Osteoblast (primary cell): ENCODE measurements at regions not wholly inside any gene's neighbourhood (a gene's known extent, or its start where the extent isn't known, plus 50 kb on each side); places are given as distances from the start of the nearest gene placed in this dataset.

Experiments
- DNase-seq: peaks from one replicate; pipeline ENCODE4 v3.0.0; 2011; ENCODE audit warnings: low spot score, mixed read lengths; ENCODE audit not compliant: insufficient read length; ENCODE audit errors: missing footprints
- H2AFZ ChIP-seq: 2 replicates; pipeline ENCODE4 v1.6.0; 2011; ENCODE audit warnings: mild to moderate bottlenecking, low read length
- H3K27ac ChIP-seq: 2 replicates; pipeline ENCODE4 v1.5.1; 2011; ENCODE audit warnings: mild to moderate bottlenecking, low read depth, low read length, moderate library complexity
- H3K27me3 ChIP-seq: 2 replicates; pipeline ENCODE4 v1.6.0; 2012; ENCODE audit warnings: mild to moderate bottlenecking, control low read depth, inconsistent platforms, low read length, moderate library complexity; ENCODE audit not compliant: insufficient read depth
- H3K36me3 ChIP-seq: 2 replicates; pipeline ENCODE4 v1.5.1; 2011; ENCODE audit warnings: mild to moderate bottlenecking, low read length, control low read depth, moderate library complexity; ENCODE audit not compliant: insufficient read depth
- H3K4me1 ChIP-seq: 2 replicates; pipeline ENCODE4 v1.5.1; 2011; ENCODE audit warnings: mild to moderate bottlenecking, low read length, control low read depth, moderate library complexity; ENCODE audit not compliant: insufficient read depth
- H3K4me2 ChIP-seq: 2 replicates; pipeline ENCODE4 v1.6.0; 2011; ENCODE audit warnings: mild to moderate bottlenecking, low read length; ENCODE audit not compliant: insufficient read depth
- H3K4me3 ChIP-seq: fragments of 200-600 bp; sonication (generic); 3 replicates; pipeline ENCODE4 v1.5.1; 2012; ENCODE audit warnings: mild to moderate bottlenecking, low read length, inconsistent platforms; ENCODE audit not compliant: insufficient read depth
- H3K79me2 ChIP-seq: 2 replicates; pipeline ENCODE4 v1.6.0; 2012; ENCODE audit warnings: mild to moderate bottlenecking, low read length, control low read depth, inconsistent platforms; ENCODE audit not compliant: insufficient read depth
- H3K9me3 ChIP-seq: 2 replicates; pipeline ENCODE4 v1.5.1; 2011; ENCODE audit warnings: low read depth, low read length, control low read depth
- H4K20me1 ChIP-seq: 2 replicates; pipeline ENCODE4 v1.6.0; 2012; ENCODE audit warnings: mild to moderate bottlenecking, low read length, control low read depth; ENCODE audit not compliant: insufficient read depth
- TF ChIP-seq, protein P1 (sequence below): IDR thresholded peaks from 2 replicates; pipeline ENCODE4 v1.5.1; 2011; ENCODE audit warnings: mild to moderate bottlenecking, low read depth, low read length, moderate library complexity; ENCODE audit errors: extremely low read depth

DNA sequence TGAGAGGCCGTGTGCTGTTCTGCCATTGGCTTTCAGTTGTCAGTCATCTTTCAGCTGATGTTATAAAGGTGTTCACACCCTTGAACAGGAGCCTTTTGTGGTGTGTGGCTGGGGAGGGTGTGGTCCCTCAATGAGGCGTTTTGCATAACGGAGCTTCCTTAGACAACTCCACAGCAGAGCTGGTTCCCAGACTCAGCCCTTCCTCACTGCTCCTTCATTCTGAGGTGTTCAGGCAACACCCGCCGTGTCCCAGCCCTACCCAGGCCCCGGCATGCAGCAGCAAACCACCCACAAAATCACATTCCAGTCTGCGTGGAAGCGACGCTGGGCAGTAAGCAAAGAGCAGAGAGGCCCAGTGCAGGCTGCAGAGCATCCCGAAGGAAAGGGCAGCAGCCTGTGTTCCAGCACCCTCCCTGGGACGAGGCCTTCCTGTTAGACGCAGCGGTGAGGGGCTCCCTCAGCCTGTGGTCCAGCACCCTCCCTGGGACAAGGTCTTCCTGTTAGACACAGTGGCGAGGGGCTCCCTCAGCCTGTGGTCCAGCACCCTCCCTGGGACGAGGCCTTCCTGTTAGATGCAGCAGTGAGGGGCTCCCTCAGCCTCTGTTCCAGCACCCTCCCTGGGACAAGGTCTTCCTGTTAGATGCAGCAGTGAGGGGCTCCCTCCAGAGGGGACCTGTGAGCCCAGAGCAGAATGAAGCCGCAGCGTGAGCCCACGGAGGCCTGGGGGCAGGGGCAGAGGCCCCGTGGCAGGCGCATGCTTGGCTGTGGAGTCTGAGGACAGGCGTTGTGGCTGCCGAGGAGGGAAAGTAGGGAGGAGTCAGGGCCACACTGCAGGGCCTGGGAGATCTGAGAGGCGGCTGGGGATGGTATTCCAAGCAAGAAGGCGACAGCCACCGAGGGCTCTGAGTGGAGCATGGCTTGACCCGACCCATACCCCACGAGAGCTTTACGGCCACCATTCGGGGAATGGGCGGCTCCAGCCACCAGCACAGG is 201.8 kb upstream of the HDAC4 start:
- Histone ChIP-seq H3K27me3 (no peaks in the 10 kb centered on the region), H3K36me3 (no peaks in the 10 kb centered on the region), H4K20me1 (no peaks in the 10 kb centered on the region), H3K4me1 (no peaks in the 10 kb centered on the region), H3K79me2 (no peaks in the 10 kb centered on the region), H3K9me3 (no peaks in the 10 kb centered on the region), H3K4me2 (no peak overlapping the region), H2AFZ (no peak overlapping the region), H3K4me3 (no peak overlapping the region), H3K27ac (no peak overlapping the region)
- TF ChIP-seq, protein P1, sequence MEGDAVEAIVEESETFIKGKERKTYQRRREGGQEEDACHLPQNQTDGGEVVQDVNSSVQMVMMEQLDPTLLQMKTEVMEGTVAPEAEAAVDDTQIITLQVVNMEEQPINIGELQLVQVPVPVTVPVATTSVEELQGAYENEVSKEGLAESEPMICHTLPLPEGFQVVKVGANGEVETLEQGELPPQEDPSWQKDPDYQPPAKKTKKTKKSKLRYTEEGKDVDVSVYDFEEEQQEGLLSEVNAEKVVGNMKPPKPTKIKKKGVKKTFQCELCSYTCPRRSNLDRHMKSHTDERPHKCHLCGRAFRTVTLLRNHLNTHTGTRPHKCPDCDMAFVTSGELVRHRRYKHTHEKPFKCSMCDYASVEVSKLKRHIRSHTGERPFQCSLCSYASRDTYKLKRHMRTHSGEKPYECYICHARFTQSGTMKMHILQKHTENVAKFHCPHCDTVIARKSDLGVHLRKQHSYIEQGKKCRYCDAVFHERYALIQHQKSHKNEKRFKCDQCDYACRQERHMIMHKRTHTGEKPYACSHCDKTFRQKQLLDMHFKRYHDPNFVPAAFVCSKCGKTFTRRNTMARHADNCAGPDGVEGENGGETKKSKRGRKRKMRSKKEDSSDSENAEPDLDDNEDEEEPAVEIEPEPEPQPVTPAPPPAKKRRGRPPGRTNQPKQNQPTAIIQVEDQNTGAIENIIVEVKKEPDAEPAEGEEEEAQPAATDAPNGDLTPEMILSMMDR: no peak
- DNase-seq: no peak

DNA sequence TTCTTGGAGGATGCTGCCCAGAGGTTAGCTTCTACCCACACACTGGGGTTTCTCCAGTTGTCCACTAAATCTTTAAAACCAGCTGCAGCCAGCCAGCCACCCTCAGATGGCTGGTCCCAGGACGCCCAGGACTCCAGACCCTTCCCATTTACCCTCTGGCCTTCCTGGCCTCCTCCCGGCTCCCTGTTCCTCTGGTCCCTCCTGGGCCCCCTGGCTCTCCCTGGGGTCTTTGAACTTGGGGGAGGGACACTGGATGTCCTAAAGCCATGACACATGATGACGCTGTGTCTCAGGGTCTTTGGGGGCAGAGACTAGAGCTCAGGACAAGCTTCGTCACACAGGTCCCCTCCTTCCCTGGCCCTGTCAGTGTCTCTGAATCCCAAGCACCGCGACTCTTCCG is 201.1 kb upstream of the HDAC4 start:
- Histone ChIP-seq H3K4me3 (no peak overlapping the region), H3K79me2 (no peaks in the 10 kb centered on the region), H3K9me3 (no peaks in the 10 kb centered on the region), H3K4me1 (no peaks in the 10 kb centered on the region), H3K36me3 (no peaks in the 10 kb centered on the region), H4K20me1 (no peaks in the 10 kb centered on the region), H3K27me3 (no peaks in the 10 kb centered on the region), H3K4me2 (no peak overlapping the region), H3K27ac (no peak overlapping the region), H2AFZ (no peak overlapping the region)
- TF ChIP-seq, protein P1: no peak
- no peak for DNase-seq

DNA sequence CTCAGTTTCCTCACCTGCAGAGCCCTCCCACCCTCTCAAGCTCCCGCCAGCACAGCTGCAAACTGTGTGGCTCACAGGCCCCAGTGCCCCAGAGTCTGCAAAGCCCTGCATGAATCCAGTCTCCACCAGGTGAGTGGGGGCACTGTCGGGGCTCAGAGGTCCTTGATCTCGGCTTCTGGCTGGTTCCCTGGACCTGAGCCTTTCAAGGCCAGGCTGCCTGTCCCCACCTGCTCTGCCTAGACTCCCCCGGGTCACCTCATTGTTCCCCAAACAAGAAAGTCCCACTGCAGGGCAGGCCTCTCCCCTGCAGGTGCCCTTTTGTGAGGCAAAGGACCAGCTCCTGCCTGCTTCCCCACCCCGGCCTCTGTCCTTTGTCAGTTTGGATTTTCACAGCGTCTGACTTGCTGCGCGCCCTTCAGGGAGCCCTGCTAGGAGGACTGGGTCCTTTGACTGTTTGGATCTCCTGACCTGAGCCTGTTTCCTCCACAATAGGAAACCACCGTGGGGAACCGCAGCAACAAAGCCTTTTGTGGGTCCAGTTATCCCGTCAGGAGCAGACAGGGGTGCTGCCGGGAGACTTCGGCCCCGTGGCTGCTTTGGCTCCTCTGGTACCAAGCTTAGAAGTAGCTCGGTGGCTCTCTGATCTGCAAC is 200.5 kb upstream of the HDAC4 start:
- Histone ChIP-seq H3K79me2 (no peaks in the 10 kb centered on the region), H3K4me1 (no peaks in the 10 kb centered on the region), H3K36me3 (no peaks in the 10 kb centered on the region), H2AFZ (no peak overlapping the region), H3K27ac (no peak overlapping the region), H3K4me2 (no peak overlapping the region), H4K20me1 (no peaks in the 10 kb centered on the region), H3K9me3 (no peaks in the 10 kb centered on the region), H3K27me3 (no peaks in the 10 kb centered on the region), H3K4me3 (no peak overlapping the region)
- TF ChIP-seq, protein P1: no peak
- DNase-seq: no peak

DNA sequence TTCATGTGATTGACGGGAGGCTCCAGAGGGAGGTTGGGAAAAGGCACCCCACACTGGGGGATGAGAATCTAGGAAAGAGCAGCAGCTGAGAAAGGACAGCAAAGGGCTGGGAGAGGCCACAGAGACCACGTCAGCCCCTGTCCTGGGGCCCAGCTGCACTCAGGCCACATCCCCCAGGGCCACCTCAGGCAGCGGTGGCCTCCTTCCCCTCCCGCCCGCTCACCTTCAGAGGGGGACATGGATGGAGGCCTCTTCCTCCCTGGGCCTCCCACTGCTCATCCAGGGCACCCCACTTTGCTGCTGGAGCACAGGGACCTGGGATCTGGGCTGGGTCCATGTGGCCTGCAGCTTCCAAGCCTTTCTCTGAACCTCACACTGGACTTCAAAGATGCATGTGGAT is 199.8 kb upstream of the HDAC4 start:
- Histone ChIP-seq H4K20me1 (no peaks in the 10 kb centered on the region), H2AFZ (no peak overlapping the region), H3K4me1 (no peaks in the 10 kb centered on the region), H3K79me2 (no peaks in the 10 kb centered on the region), H3K9me3 (no peaks in the 10 kb centered on the region), H3K36me3 (no peaks in the 10 kb centered on the region), H3K4me3 (no peak overlapping the region), H3K27ac (no peak overlapping the region), H3K27me3 (no peaks in the 10 kb centered on the region), H3K4me2 (no peak overlapping the region)
- TF ChIP-seq, protein P1: no peak
- DNase-seq: no peak
